ENCODE measurements at regions not wholly inside any gene's neighbourhood (a gene's known extent, or its start where the extent isn't known, plus 50 kb on each side); places are given as distances from the start of the nearest gene placed in this dataset.

DNA sequence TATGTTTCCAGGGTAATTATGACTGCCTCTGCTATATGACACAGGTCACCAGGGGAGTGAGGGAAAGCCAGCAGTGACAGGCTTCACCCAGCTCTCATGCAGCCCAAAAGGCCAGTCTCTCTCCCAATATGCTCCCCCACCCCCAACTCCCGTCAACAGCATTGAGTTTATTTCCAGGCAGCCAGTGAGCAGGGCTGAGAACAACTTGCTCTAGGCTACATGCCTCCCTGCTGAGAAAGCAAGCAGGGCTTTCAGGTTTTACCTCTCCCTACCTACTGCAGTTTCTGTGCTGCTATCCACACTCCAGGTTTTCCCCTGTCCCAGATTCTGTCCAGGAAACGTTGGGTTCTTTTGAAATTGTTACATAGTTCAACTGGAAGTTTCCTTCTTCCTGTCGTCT, 291.4 kb downstream of the PABPC4L start:
- Histone ChIP-seq H3K27ac (no peak overlapping the region), H3K9me3 (peaks cover 0 to 2% (median 0%) of the 10 kb centered on the region in 4 donors), H3K36me3 (no peaks in the 10 kb centered on the region), H3K4me1 (no peaks in the 10 kb centered on the region), H3K4me3 (no peak overlapping the region), H3K27me3 (no peaks in the 10 kb centered on the region)
- no peak for TF ChIP-seq EP300 (IDR thresholded peaks at IDR 0.05)
- no peak for TF ChIP-seq POLR2A (IDR thresholded peaks at IDR 0.05)
- no peak for TF ChIP-seq CTCF (IDR thresholded peaks at IDR 0.05)
- no peak for TF ChIP-seq POLR2AphosphoS5 (IDR thresholded peaks at IDR 0.05)
- intact Hi-C loops (cut with DNase I) = no loop called here
- WGBS, 2 donors = 64 to 78% methylated on average over 3 of the region's 3 CpGs
- no peak for DNase-seq

DNA sequence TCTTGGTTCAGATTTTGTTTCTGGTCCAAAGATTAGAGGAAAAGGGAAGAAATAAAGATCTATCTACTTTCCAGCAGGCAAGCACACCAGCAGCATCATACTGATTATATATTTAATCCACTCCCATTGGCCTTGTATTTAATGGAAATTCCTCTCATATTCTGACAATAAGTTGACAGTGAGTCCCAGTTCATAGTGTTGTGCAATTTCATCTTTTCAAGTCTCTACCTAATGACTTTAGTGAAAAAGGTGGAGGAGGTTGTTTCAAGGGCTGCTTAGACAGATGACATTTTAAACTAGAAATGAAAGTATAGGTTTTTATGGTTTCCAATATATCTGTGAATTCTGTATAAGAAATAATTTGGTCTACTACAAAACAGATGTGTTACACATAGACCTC, 298.6 kb downstream of the PABPC4L start:
- Histone ChIP-seq H3K27ac (no peak overlapping the region), H3K9me3 (no peaks in the 10 kb centered on the region), H3K27me3 (no peaks in the 10 kb centered on the region), H3K4me1 (no peaks in the 10 kb centered on the region), H3K36me3 (no peaks in the 10 kb centered on the region), H3K4me3 (no peak overlapping the region)
- TF ChIP-seq CTCF (IDR thresholded peaks at IDR 0.05) (no peak), POLR2AphosphoS5 (IDR thresholded peaks at IDR 0.05) (no peak), POLR2A (IDR thresholded peaks at IDR 0.05) (no peak), EP300 (IDR thresholded peaks at IDR 0.05) (no peak)
- intact Hi-C loops (cut with DNase I) = no loop called here
- no peak for DNase-seq

DNA sequence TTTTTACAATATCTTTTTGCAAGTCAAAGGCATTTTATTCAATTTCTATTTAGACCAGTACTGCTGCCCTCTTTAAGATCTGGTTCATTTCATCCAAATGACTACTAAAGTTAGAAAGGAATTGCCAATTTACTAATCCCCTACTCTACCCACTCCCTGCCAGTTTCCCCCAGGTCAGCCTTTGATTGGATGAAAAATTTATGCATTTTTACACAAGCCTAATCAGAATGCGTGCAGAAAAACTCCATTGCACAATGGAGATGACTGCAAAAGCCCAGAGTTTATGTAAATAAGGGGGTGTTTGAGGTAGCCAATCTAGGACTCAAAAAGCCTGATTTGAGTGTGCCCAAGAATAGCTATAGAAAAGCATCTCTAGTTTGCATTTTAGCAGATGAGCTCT, 310.6 kb downstream of the PABPC4L start:
- no peaks in the 10 kb centered on the region for H3K36me3 ChIP-seq
- no peak for DNase-seq
- H3K27ac ChIP-seq = no peak overlapping the region
- H3K27me3 ChIP-seq = no peaks in the 10 kb centered on the region
- 68 to 85% methylated on average over 1 of the region's 1 CpG for WGBS, 2 donors
- no peak overlapping the region for H3K4me3 ChIP-seq
- intact Hi-C loops (cut with DNase I) = no loop called here
- no peak for TF ChIP-seq POLR2A (IDR thresholded peaks at IDR 0.05)
- TF ChIP-seq EP300 (IDR thresholded peaks at IDR 0.05) = no peak
- no peak for TF ChIP-seq CTCF (IDR thresholded peaks at IDR 0.05)
- no peak for TF ChIP-seq POLR2AphosphoS5 (IDR thresholded peaks at IDR 0.05)
- no peaks in the 10 kb centered on the region for H3K9me3 ChIP-seq
- no peaks in the 10 kb centered on the region for H3K4me1 ChIP-seq

GRCh38 chr4:133887723-133888122, 313.9 kb downstream of the PABPC4L start:
- Histone ChIP-seq H3K4me3 (no peak overlapping the region), H3K4me1 (no peaks in the 10 kb centered on the region), H3K27ac (no peak overlapping the region), H3K27me3 (no peaks in the 10 kb centered on the region), H3K36me3 (no peaks in the 10 kb centered on the region), H3K9me3 (no peaks in the 10 kb centered on the region)
- intact Hi-C loops (cut with DNase I) = no loop called here
- TF ChIP-seq CTCF (IDR thresholded peaks at IDR 0.05) = no peak
- no peak for TF ChIP-seq EP300 (IDR thresholded peaks at IDR 0.05)
- no peak for TF ChIP-seq POLR2AphosphoS5 (IDR thresholded peaks at IDR 0.05)
- TF ChIP-seq POLR2A (IDR thresholded peaks at IDR 0.05) = no peak
- DNase-seq = no peak
- WGBS, 2 donors = 57 to 69% methylated on average over 4 of the region's 4 CpGs

DNA sequence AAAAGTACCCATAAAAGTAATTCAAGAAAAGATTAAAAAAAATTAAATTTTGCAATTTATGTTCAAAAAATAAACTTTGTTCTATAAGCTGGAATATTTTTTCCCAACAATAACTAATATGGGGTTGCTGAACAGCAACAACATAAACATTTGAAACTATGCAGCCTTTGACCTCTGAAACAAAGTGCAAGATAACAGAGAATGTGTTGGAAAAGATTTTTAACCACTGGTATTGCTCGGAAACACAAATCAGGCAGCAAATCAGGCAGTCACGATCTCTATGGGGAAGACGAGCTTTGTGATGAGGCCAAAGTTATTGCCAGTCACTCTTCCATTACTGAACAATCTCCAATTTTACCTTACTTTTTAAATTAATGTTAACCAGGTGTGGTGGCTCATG, 332.1 kb downstream of the PABPC4L start:
- intact Hi-C loops (cut with DNase I) = no loop called here
- 78 to 89% methylated on average over 3 of the region's 3 CpGs for WGBS, 2 donors

More for the DNA sequence above, 332.1 kb downstream of the PABPC4L start:
- Histone ChIP-seq H3K4me3 (no peak overlapping the region), H3K4me1 (no peaks in the 10 kb centered on the region), H3K36me3 (no peaks in the 10 kb centered on the region), H3K9me3 (no peaks in the 10 kb centered on the region), H3K27ac (no peak overlapping the region), H3K27me3 (no peaks in the 10 kb centered on the region)
- no peak for DNase-seq
- TF ChIP-seq POLR2A (IDR thresholded peaks at IDR 0.05) (no peak), POLR2AphosphoS5 (IDR thresholded peaks at IDR 0.05) (no peak), EP300 (IDR thresholded peaks at IDR 0.05) (no peak)

All from sigmoid colon (tissue), 6 donors.